Glomerular visceral epithelial cell (primary cell): ENCODE measurements at regions not wholly inside any gene's neighbourhood (a gene's known extent, or its start where the extent isn't known, plus 50 kb on each side); places are given as distances from the start of the nearest gene placed in this dataset.

Source experiments
- DNase-seq: peaks from one replicate; pipeline ENCODE4 v3.0.0-alpha.2; 2016; ENCODE audit errors: extremely low spot score

GRCh38 chr6:14834851-14835530, 410.9 kb upstream of the JARID2 start:
- no peak for DNase-seq

- no peak for DNase-seq
Observed at GRCh38 chr6:14837435-14837834, 408.4 kb upstream of the JARID2 start.

- no peak for DNase-seq
Observed at GRCh38 chr6:14838133-14838583, 407.7 kb upstream of the JARID2 start.

- DNase-seq: no peak
Observed at GRCh38 chr6:14841901-14842421, 403.9 kb upstream of the JARID2 start.

GRCh38 chr6:14844411-14844810, 401.5 kb upstream of the JARID2 start:
- DNase-seq: no peak

- no peak for DNase-seq
Observed at GRCh38 chr6:14848019-14848418, 397.9 kb upstream of the JARID2 start.

- no peak for DNase-seq
Observed at GRCh38 chr6:14849185-14849584, 396.7 kb upstream of the JARID2 start.

GRCh38 chr6:14851281-14851680, 394.6 kb upstream of the JARID2 start:
- DNase-seq: no peak

GRCh38 chr6:14852375-14852774, 393.5 kb upstream of the JARID2 start:
- DNase-seq: no peak

- no peak for DNase-seq
Observed at GRCh38 chr6:14856177-14856576, 389.7 kb upstream of the JARID2 start.

GRCh38 chr6:14857001-14857400, 388.9 kb upstream of the JARID2 start:
- no peak for DNase-seq

GRCh38 chr6:14857501-14857900, 388.4 kb upstream of the JARID2 start:
- DNase-seq: no peak

GRCh38 chr6:14858808-14859207, 387.1 kb upstream of the JARID2 start:
- no peak for DNase-seq

GRCh38 chr6:14860774-14861173, 385.1 kb upstream of the JARID2 start:
- no peak for DNase-seq

GRCh38 chr6:14861491-14861943, 384.4 kb upstream of the JARID2 start:
- DNase-seq: no peak

GRCh38 chr6:14862845-14863244, 383.0 kb upstream of the JARID2 start:
- no peak for DNase-seq

GRCh38 chr6:14863902-14864850, 381.7 kb upstream of the JARID2 start:
- DNase-seq: peak; percentile 23

- DNase-seq: peak; percentile 8
Observed at GRCh38 chr6:14865531-14866100, 380.3 kb upstream of the JARID2 start.

GRCh38 chr6:14867802-14868201, 378.1 kb upstream of the JARID2 start:
- no peak for DNase-seq

GRCh38 chr6:14871221-14871620, 374.6 kb upstream of the JARID2 start:
- no peak for DNase-seq

GRCh38 chr6:14873101-14873500, 372.8 kb upstream of the JARID2 start:
- no peak for DNase-seq

- DNase-seq: no peak
Observed at GRCh38 chr6:14873781-14874441, 372.0 kb upstream of the JARID2 start.
